ENCODE measurements at regions not wholly inside any gene's neighbourhood (a gene's known extent, or its start where the extent isn't known, plus 50 kb on each side); places are given as distances from the start of the nearest gene placed in this dataset.

DNA sequence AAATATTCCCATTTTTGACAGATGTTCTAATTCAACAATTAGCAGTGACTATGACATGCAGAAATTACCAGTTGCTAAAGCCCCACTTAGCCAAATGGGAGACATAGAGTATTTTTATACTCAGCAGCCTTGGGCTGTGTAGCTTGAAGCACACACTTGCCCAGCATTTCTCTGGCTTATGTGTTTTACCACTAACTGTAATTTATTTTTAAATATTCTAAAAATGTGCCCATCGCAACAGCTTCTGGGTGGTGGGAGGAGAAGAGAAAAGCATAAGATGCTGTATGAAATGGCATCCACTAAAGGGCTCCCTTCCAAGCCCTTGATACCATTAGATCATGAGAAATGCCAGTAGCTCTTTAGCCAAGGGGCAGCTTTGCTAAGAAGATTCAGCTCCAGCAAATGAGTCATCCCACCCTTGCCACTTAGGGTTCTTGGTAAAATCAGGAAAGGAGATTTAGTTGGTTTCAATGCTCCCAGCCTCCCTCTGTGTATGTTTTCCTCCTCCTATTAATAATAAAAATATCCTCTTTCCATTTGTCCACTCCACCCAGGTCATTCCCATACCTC, 462.7 kb upstream of the DEPDC1 start:
- DNase-seq (ENCODE audit: low read depth), result peak; percentile 39

DNA sequence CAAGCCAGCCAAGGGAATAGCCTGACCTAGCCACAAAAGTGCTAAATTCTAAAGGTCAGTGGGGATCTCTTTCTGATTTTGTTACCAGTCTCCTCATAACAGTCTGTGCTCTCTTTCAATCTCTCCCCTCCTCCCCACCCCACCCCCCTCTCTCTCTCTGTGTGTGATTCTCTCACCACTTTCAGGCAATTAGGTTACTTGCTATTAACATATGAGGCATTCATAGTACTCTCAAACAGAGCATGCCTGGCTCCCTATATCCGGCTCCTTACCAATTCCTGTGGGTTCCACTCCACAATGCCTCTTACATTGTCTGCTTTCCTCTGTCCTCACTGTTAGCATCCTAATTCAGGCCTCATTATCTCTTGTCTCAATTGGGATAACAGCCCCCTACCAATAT, 464.3 kb upstream of the DEPDC1 start:
- DNase-seq (ENCODE audit: low read depth), result no peak

DNA sequence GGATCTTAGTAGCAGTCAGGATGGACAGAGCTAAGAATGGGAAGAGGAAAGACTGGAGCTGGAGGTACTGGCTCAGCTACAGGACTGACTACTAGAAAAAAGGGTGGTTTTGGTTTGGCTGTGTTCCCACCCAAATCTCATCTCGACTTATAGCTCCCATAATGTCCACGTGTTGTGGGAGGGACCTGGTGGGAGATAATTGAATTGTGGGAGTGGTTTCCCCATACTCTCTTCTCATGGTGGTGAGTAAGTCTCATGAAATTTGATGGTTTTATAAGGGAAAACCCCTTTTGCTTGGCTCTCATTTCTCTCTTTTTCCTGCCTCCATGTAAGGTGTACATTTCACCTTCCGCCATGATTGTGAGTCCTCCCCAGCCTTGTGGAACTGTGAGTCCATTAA, 466.5 kb upstream of the DEPDC1 start:
- DNase-seq (ENCODE audit: low read depth), result peak; percentile 85

DNA sequence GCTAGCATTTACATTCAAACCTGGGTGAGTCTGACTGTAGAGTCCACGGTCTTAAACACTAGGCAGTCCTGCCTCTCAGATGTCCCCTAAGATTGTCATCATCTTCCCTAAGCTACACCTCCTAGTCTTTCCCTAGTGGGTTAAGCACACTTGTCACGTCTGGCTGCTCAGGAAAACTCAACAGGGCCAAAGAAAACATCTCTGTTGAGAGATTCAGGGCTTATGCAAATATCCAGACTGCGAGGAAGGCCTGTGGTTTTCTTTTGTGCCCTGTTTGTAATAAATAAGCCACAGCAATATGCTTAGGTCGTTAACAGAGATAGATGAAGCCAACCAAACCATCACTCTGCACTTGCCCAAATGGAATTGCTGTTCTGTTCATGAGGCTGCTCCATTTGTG, 472.6 kb upstream of the DEPDC1 start:
- peak; percentile 5 for DNase-seq (ENCODE audit: low read depth)

DNA sequence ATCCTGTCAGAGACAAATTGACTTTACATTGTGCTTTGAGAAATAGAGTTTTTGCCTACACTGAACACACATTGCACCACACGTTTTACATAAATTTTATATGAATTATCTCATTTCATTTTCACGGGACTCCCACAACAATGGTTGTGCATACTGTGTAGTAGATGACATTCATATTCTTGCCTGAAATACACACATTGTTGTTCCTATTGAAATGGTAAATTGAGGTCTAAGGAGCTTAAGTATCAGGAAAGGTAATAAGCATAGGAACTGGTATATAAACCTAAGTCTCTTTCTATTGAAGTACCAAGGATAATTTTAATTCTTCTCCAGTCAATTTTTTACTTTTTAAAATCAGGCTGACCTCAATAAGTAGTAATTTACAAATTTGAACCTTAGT, 473.7 kb upstream of the DEPDC1 start:
- DNase-seq (ENCODE audit: low read depth), result no peak

DNA sequence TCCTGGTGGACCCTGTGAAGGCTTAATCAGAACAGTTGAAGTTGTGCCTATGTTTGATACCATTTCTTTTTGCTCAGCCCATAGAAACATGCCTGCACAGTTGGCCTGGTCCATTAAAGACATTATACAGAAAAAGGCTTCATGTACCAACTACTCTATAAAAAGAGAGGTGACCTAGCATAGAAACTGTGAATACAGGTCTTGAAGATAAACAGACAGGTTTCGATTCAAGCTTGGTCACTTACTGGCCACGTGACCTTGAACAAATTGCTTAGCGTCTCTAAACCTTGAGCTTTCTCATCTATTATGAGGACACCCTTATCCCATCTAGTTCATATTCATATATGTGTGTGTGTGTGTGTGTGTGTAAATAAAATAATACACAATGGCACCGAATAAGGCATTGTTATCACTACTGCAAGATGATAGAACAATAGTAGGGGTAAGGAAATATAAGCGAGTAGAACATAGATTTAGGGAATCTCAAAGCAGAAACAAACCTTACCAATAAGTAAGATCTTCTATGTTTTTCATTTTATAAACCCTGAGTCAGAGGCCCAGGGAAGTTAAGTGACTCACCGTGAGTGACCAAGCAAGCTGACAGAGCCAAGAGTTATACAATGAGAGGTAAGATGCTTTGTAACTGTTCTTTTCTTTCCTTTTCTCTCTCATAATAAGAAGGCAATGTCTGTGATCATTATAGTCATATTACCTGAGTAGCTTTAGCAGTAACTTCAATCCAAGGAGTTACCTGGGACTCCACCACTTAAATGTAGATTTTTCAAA, 476.8 kb upstream of the DEPDC1 start:
- peak; percentile 46 for DNase-seq (ENCODE audit: low read depth)

DNA sequence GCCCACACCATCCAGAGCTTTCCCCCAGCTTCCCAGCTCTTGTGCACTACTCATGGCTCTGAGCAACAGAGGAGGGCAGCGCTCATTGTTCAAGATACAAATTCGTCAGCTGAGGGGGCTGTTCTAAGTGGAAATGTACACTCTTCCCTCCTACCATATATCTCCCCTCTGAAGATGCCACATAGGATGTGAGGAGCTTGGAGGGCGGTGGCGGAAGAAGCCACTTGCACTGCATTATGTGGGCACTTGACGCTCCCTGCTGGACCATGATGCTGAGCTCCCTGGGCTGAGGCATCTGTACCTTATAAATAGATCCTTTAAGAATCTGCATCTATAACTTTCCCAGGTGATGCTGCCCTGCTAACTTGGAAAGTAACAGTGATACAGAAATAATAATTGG, 477.6 kb upstream of the DEPDC1 start:
- peak; percentile 5 for DNase-seq (ENCODE audit: low read depth)

- peak; percentile 9 for DNase-seq (ENCODE audit: low read depth)
Measured at GRCh38 chr1:68975212-68975933, 478.5 kb upstream of the DEPDC1 start.

GRCh38 chr1:68976916-68977610, 480.2 kb upstream of the DEPDC1 start:
- DNase-seq (ENCODE audit: low read depth), result no peak

GRCh38 chr1:68979891-68980290, 483.0 kb upstream of the DEPDC1 start:
- DNase-seq (ENCODE audit: low read depth), result no peak

GRCh38 chr1:68984289-68984688, 487.4 kb upstream of the DEPDC1 start:
- no peak for DNase-seq (ENCODE audit: low read depth)

GRCh38 chr1:68994096-68994495, 497.2 kb upstream of the DEPDC1 start:
- no peak for DNase-seq (ENCODE audit: low read depth)

DNA sequence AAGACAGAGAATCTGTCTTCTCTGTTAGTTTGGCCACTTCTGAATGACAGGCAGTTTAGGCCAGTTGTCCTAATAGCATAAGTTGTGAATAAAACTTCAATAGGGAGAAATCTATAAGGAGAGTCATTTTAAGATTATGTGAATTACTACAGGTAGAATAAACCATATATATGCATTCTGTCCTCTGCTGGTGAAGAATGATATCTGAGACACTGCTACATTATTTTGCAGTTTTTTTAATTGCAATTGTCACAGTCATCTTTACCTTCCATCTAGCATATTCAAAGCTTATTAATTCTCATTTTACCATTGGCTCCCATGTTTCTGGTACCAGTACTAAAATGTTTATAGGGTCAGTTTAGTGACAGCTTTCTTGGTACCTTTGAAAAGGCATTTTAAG, 519.6 kb upstream of the DEPDC1 start:
- no peak for DNase-seq (ENCODE audit: low read depth)

- DNase-seq (ENCODE audit: low read depth), result no peak
Measured at GRCh38 chr1:69029649-69030048, 532.8 kb upstream of the DEPDC1 start.

DNA sequence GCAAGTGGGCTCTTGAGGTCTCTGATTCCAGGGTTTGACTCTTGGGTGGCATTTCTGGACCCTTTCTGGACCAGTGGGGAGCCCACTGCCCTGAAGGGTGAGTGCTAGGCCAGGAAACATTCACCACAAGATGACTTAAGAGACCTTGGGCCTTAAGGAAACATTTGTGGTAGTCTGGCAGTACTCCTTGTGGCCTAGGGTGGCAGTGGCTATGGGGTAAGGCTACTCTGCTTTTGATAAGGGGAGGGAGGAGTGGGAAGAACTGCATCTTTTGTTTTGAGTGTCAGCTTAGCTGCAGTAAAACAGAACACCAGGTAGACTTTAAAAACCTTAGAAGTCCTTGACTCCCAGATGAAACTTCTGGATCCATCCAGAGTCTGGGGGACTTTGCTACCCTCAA, 529.3 kb upstream of the LRRC7 start:
- DNase-seq (ENCODE audit: low read depth), result no peak

GRCh38 chr1:69045572-69045971, 522.1 kb upstream of the LRRC7 start:
- DNase-seq (ENCODE audit: low read depth), result no peak

DNA sequence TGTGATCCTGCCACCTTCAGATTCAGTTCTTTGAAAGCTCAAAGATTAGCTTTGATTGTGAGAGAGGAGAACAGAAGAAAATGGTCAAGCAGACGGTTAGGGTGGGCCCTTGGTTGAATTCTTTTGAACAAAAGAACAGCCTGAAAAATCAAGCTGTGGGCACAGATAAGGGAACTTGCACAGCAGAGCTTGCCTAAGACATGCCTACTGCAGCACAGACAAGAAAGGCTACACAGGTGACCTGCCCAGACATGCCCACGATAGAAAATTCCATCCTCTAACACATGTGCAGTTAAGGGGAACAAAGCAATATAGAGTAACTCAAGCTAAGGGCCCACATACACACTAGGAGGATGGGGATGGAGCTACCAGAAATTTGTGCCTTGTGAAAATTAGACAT, 512.5 kb upstream of the LRRC7 start:
- no peak for DNase-seq (ENCODE audit: low read depth)

DNA sequence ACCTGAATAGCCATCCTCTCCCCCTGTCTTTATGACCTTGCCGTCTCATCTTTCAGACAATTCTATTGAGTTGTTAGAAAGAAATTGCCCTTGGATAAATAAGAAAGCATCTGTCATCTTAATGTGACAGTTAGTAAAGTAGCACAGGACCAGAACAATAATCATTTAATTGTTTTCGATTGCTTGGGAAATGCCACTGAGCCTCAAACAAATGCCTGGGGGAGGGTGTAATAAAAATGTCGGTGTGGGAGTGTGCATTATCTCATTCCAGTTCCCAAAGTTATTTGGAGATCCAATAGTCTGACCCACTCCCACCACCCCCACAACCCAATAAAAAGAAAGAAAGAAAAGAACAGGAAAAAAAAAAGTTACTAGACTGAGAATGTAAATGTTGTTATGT, 509.3 kb upstream of the LRRC7 start:
- DNase-seq (ENCODE audit: low read depth), result no peak

DNA sequence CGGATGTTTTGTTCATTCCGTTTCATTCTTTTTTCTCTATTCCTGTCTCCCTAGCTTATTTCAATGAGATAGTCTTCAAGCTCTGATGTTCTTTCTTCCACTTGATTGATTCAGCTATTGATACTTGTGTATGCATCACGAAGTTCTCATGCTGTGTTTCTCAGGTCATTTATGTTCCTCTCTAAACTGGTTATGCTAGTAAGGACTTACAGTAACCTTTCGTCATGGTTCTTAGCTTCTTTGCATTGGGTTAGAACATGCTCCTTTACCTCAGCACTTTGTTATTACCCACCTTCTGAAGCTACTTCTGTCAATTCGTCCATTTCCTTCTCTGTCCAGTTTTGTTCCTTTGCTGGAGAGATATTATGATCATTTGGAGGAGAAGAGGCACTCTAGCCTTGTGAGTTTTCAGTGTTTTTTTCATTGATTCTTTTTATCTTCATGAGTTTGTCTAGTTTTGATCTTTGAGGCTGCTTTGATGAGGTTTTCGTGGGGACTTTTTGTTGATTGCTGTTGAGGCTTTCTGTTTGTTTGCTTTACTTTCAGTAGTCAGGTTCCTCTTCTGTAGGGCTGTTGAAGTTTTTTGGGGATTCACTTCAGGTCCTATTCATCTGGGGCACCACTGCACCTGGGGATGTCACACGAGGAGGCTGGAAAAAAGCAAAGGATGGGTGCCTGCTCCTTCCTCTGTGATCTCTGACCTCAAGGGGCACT, 496.9 kb upstream of the LRRC7 start:
- no peak for DNase-seq (ENCODE audit: low read depth)

- DNase-seq (ENCODE audit: low read depth), result no peak
Measured at GRCh38 chr1:69073176-69073575, 494.5 kb upstream of the LRRC7 start.

- no peak for DNase-seq (ENCODE audit: low read depth)
Measured at GRCh38 chr1:69076631-69077030, 491.1 kb upstream of the LRRC7 start.

GRCh38 chr1:69077198-69077597, 490.5 kb upstream of the LRRC7 start:
- no peak for DNase-seq (ENCODE audit: low read depth)
